ENCODE measurements at regions not wholly inside any gene's neighbourhood (a gene's known extent, or its start where the extent isn't known, plus 50 kb on each side); places are given as distances from the start of the nearest gene placed in this dataset.

DNA sequence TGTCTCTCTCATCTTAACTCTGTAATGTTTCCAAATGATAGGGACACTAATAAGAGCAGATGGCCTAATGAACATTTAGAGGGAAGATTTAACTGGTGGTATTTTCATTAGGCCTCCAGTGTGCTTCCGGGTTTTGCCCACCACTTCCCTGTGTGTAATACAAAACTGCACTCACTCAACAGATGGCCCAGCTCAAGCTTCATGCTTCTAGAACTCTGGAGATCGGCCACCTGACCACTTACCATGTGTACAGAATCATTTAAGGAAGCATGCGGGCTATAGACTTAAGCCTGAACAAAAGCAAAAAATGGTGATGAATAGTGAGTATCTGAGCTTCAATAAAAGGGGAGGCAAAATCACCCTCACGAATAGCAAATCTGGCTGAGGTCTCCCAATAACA is 89.3 kb downstream of the SH2D1A start:
- TF ChIP-seq CTCF (IDR thresholded peaks at IDR 0.05) (no peak), NFE2L2 (conservative IDR thresholded peaks at IDR 0.05; ENCODE audit: low read length) (no peak), CHD4 (IDR thresholded peaks at IDR 0.05; ENCODE audit: borderline replicate concordance) (no peak), EP300 (IDR thresholded peaks at IDR 0.05) (no peak), RAD21 (conservative IDR thresholded peaks at IDR 0.05 in 1 of 2, IDR thresholded peaks at IDR 0.05 in 1 of 2) (no peak), USF2 (IDR thresholded peaks at IDR 0.05) (no peak), ZSCAN20 (CRISPR knock-in tag; IDR thresholded peaks at IDR 0.05) (no peak), MAFK (IDR thresholded peaks at IDR 0.05; ENCODE audit: partially characterized antibody) (no peak), MAX (IDR thresholded peaks at IDR 0.05) (no peak), POLR2A (IDR thresholded peaks at IDR 0.05; ENCODE audit: low read length) (no peak), NR3C1 (IDR thresholded peaks at IDR 0.05) (no peak), SMC3 (IDR thresholded peaks at IDR 0.05) (no peak)

All from A549 (cell line).